GM19467 (cell line): ENCODE measurements at regions not wholly inside any gene's neighbourhood (a gene's known extent, or its start where the extent isn't known, plus 50 kb on each side); places are given as distances from the start of the nearest gene placed in this dataset.

Source experiments
- ATAC-seq: cut with Tn5 transposase; IDR thresholded peaks from one replicate; pipeline ENCODE4 v1.9.1; 2021; ENCODE audit warnings: mild to moderate bottlenecking, moderate library complexity; ENCODE audit not compliant: unreplicated experiment

DNA sequence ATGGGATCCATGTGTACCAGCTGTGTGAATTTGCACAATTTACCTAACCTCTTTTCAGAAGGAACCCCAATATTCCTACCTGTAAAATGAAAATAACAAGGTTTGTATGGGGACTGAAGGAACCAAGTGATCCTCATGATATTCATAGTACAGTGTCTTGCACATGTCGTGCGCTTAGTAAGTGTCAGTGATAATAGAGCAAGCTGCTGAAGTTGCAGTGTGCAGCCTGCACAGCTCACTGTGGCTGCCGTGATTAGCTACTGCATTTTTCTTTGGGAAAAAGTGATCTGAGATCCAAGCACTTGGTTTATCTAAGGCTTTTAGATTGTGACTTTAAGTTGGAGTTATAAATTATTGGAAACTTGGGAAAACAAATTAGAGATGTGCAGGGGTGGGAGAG is 135.9 kb upstream of the FRY start:
- no peak for ATAC-seq

- no peak for ATAC-seq
Measured at GRCh38 chr13:31896427-31896826, 135.1 kb upstream of the FRY start.

DNA sequence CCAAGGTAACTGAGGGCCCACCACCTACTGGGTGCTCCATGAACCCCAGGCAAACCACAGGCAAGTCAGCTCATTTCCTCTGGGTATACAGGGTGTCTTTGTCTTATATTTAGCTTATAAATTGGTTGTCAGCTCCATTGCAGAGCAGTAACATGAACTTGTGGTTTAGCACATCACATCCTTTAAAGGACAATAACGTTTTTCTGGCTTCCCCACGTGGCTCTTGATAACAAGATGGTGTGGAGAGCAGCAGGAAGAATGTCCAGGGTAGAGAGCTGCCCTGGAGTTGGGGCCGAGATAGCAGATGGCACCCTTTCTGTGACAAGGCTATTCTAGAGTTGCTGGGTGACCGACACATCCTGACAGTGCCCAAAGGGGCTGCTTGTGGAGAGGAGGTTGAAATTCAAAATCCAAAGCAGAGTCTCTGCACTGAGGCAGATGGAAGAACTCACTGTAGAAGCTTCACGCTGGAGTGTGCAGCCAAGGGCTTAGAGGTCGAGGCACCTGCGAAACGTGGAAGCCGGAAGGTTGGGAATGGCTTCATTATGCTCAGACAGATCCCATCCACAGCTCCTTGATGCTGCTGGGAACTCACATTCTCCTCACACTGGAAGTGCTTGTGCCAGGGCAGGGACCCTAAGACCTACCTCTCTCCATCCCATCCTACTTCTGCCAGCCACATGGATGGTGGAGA is 133.0 kb upstream of the FRY start:
- no peak for ATAC-seq

- no peak for ATAC-seq
Measured at GRCh38 chr13:31901985-31902384, 129.6 kb upstream of the FRY start.

DNA sequence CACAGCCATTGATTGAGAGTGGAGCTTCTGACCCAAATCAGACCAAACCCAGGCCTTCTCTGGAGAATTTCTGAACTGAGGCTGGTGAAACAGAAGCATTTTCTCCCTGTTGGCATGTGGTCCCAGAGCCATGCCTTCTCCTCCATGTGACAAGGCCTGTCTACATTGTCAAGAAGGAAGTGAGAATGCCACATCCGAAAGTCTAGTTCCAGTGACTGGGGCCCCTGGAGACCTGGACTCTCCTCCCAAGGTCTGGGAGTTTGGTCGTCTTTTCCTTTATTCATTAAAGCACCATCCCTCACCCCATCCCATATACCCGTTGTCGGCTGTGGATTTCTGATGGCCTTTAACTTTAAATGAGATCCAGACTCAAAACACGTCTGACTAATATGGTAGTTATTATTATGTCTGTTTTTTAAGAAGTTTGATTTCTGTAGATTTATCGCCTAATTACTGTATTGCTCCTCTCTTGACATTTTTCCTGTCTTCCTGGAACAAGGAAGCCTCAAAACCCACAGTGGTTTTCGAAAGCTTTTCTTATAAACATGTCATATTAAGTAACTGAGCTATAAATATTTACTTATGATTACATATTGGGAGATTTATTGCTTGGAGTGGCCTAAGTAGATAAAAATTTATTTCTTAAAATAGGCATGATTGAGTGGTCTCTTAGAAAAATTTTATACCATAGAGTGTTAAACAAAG is 128.3 kb upstream of the FRY start:
- no peak for ATAC-seq

DNA sequence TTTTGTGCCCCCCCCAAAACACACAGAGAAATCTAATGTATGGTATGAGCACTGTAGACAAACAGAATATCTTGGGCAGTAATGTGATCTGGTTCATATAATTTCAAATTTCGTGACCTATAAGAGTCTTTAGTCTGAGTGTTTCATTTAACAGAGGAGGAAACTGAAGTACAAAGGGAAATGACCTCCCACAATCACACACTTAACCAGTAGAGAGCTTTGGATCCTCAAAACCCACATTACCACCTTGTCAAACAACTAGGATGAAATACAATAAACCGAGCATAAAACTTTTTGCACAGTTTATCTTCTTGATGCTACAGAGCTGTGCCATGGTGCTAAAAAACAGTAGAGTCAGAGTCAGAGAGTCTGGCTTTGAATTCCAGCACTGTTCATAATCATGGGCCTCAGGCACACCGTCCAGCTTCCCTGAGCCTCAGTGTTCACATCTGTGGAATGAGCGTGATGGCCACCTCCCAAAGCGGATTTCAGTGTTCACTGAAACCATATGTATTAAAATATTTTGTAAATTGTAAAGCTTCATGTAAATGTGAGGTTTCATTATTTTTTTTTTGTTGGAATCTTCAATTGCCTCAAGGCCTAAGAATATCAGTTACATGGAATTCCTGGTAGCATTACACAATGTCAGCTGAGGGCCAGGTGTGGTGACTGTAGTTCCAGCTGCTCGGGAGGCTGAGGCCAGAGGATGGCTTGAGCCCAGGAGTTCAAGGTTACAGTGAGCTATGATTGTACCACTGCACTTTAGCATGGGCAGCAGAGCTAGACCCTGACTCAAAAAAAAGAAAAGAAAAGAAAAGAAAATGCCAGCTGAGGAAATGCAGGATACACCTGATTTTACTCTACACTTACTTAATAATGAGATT is 126.4 kb upstream of the FRY start:
- ATAC-seq = no peak

GRCh38 chr13:31905961-31906360 is 125.6 kb upstream of the FRY start:
- no peak for ATAC-seq

DNA sequence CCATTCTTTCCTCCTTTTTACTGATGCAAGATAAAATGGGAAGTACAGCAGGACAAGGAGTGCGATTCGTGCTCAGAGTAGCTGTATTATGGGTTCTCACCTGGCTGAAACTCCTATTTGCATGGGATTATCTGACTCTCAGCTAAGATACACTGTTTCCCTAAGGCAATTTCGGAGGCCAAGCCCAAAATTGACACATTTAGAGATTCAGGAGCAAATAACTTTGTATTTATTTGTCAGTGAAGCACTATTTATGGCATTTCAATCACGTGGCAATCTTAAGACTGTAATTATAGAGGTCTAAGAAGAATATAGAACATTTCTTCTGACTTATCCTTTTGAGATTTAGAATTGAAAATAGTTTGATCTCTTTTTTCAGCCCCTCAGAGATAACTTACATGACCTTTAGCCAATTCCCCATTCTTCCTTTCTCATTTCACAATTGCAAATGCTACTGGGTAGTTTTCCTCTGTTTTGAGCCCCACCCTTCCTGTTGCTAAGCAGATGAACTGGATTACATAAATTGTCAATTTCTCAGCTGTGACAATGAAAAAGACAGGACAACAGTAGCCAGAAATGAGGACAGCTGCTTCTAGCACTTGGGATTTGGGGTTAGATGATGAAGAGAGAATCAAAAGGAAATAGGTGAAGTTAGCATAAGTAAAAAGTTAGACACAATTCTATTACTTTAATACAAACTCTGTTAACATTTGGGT is 122.7 kb upstream of the FRY start:
- no peak for ATAC-seq

GRCh38 chr13:31909864-31910551 is 121.6 kb upstream of the FRY start:
- no peak for ATAC-seq

DNA sequence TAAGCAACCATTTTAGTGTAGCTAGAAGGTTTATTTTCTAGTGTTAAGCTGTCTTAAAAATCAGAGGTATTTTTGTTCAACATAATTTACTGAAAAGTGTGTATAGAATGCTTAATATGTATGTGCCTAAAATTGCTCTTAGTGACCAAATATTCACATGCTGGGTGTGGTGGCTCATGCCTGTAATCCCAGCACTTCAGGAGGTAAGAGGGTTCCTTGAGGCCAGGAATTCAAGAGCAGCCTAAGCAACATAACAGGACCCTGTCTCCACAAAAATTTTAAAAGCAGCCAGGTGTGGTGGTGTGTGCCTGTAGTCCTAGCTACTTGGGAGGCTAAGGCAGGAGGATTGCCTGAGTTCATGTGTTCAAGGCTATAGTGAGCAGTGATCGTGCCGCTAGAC is 120.9 kb upstream of the FRY start:
- ATAC-seq = no peak

DNA sequence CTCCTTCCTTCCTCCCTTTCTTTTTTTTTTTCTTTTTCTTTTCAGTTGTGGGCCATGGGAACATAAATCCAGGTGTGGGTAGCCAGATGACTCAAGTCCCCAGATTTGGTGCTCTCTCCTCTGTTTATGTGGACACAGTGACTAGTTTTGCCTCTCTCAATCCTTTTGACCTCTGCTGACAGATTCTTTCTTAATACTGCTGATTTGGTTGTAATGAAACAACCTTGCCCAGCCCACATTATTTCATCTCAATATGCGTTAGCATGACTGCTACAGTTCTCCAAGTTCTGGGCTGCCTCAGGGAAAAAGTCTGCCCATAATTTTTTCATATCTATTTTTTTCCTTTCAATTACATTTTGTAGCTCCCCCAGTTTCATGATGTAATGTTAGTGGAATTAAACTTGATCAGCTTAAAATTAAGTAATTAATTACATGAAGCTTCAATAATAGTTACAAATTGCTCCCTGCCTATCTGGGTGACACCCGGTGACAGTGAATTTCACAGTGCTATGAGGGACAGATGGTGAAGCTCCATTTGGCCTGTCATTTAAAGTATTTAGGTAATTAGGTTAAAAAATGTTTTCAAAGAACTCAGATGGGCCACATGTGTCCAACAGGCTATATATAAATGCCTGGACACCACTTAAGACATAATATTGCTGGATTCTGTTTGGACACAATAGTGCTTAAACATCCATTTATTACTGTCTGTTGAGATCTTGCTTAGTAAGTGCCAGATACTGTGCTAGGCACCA is 118.8 kb upstream of the FRY start:
- no peak for ATAC-seq

DNA sequence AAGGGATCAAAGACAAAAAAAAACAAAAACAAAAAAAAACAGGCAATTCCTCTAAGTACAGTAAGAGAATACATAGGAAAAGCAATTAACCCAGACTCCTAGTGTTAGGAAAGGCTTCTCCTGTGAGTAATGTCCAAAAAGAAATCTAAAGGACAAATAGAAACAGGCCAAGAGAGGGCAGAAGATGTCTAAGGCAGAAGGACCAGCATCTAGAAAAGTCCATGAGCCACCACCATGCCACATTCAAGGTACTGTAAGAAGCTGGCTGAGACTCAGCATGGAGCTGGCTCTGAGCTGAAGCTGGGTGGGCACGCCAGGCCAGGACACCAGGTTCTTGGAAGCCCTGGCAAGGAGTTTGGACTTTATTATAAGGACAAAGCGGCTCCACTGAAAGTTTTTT is 118.1 kb upstream of the FRY start:
- no peak for ATAC-seq

GRCh38 chr13:31914843-31915242 is 116.7 kb upstream of the FRY start:
- ATAC-seq = no peak

GRCh38 chr13:31918707-31919106 is 112.9 kb upstream of the FRY start:
- no peak for ATAC-seq

DNA sequence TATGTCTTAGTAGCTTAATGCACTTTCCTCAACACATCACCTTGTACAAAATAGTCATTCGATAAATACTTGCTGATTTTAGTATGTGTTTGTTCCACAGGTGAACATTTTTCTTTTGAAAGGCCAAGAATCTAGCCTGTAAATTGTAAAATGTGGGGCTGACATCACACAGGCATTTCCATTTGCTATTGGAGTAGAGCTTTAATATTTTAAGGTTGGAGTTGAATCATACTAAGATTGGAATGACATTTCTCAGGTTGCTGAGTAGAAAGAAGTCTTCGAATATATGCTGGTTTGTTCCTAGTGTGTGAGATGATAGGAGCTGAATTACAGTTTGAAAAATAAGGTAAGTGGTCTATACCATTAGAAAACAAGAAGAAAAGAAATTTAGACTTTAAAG is 112.3 kb upstream of the FRY start:
- ATAC-seq = no peak

DNA sequence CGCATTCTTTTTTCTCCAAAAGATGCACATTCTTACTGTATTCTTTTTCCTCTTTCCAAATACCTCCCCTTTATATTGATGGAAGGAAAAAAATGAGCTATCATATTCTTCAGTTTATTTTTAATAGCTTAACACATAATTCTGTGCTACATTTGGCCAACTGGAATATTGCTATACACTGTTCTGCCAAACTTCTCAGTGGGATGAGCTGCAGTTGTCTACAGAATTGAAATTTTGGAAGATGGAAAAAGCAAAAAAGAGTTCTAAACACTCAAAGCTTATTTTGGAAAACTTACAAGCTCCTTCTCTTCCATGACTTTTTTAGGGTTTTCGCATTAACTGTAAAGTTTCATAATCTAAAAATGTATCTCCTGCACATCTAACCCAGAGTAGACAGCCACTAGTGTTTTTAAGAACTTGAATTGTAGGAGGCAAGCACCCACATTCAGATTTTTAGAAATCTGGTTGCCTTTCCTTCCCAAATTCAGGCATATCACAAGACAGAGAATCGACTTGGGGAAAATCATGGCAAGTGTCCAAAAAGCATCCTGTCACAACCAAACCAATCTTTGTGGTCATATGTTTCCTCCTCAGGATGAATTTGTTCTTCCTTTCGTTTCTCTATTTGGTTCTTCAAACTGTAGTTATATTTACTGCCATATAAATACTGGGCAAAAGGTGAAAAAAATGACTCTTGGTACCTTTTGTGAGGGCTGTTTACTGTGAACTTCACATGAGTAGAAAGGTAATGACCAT is 111.4 kb upstream of the FRY start:
- no peak for ATAC-seq

DNA sequence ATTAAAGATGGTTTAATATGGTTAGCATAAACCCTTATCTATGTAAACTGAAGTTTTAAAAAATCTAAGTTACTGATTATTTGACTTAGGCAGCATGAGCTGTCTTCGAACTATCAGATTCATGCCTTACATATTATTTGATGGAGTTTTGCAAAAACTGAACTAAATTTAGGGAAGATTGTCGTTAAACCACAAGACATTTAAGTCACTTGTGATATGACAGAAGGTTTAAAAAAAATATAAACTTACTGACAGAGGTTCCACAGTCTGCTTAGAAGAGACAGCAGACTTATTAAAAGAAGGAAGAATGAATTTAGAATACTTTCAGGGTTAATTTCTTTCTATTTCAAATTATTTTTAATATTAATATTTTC is 110.9 kb upstream of the FRY start:
- ATAC-seq = no peak

DNA sequence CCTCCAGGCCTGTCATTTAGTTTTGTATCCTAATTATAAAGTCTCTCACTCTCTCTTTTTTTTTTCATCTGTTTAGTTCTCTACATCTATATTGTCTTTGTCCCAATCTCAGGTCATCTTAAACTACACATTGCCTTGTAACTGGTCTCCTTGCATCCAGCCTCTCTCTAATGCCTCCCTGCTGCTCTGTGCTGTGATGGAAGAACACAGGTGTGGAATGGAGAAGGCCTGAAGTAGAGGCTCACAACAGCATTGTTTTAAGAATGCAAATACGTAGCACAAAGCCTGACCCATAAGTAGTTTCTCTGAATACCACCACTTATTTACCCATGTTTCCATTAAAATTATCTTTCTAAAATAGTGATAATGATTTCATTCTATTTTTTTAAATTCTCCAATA is 108.8 kb upstream of the FRY start:
- no peak for ATAC-seq

- no peak for ATAC-seq
Measured at GRCh38 chr13:31923134-31923763, 108.3 kb upstream of the FRY start.
